SU-DHL-6 (cell line): ENCODE measurements at regions not wholly inside any gene's neighbourhood (a gene's known extent, or its start where the extent isn't known, plus 50 kb on each side); places are given as distances from the start of the nearest gene placed in this dataset.

Source experiments
- H2AFZ ChIP-seq: fragments of 200-600 bp; sonication (generic); 2 replicates; pipeline ENCODE4 v1.6.1; 2014; ENCODE audit warnings: low read depth, mild to moderate bottlenecking, moderate library complexity, mixed read lengths, antibody characterized with exemption, low read length; ENCODE audit not compliant: severe bottlenecking
- H3F3A ChIP-seq: fragments of 200-600 bp; shearing (Covaris generic); 2 replicates; pipeline ENCODE4 v1.6.0; 2016; ENCODE audit warnings: antibody characterized with exemption, mild to moderate bottlenecking; ENCODE audit not compliant: insufficient read depth
- H3K27ac ChIP-seq: fragments of 200-600 bp; sonication (generic); 2 replicates; pipeline ENCODE4 v1.5.1; 2016; ENCODE audit warnings: low read depth, mild to moderate bottlenecking, low read length, moderate library complexity, mixed read lengths
- H3K27me3 ChIP-seq: fragments of 200-600 bp; sonication (generic), shearing (Covaris generic); 2 replicates; pipeline ENCODE4 v1.6.0; 2014; ENCODE audit warnings: mild to moderate bottlenecking, low read length
- H3K36me3 ChIP-seq: fragments of 200-600 bp; sonication (generic); 2 replicates; pipeline ENCODE4 v1.6.1; 2014; ENCODE audit warnings: mild to moderate bottlenecking, low read length, mixed read lengths
- H3K4me2 ChIP-seq: fragments of 300-600, 200-600 bp; shearing (Covaris generic), sonication (generic); 2 replicates; pipeline ENCODE4 v1.6.0; 2014; ENCODE audit warnings: low read length, low read depth, mild to moderate bottlenecking; ENCODE audit not compliant: poor library complexity, severe bottlenecking
- H3K4me3 ChIP-seq: fragments of 200-600 bp; sonication (generic); 2 replicates; pipeline ENCODE4 v1.5.1; 2014; ENCODE audit warnings: antibody characterized with exemption, low read length, mild to moderate bottlenecking, mixed read lengths; ENCODE audit not compliant: insufficient read depth, poor library complexity, severe bottlenecking
- H3K79me2 ChIP-seq: fragments of 200-600 bp; sonication (generic); 2 replicates; pipeline ENCODE4 v1.6.1; 2014; ENCODE audit warnings: mild to moderate bottlenecking, low read length, moderate library complexity; ENCODE audit not compliant: insufficient read depth
- H3K9ac ChIP-seq: fragments of 200-600 bp; sonication (generic); 2 replicates; pipeline ENCODE4 v1.7.0; 2014; ENCODE audit warnings: mild to moderate bottlenecking, low read length
- H3K9me2 ChIP-seq: fragments of 200-600 bp; sonication (generic); replicated peaks from 2 replicates; pipeline ENCODE4 v1.6.1; 2014; ENCODE audit warnings: low read length; ENCODE audit not compliant: insufficient read depth
- H3K9me3 ChIP-seq: fragments of 200-600 bp; sonication (generic); 2 replicates; pipeline ENCODE4 v1.6.1; 2014; ENCODE audit warnings: low read length, mixed read lengths; ENCODE audit not compliant: insufficient read depth
- H4K20me1 ChIP-seq: fragments of 200-600 bp; sonication (generic); 2 replicates; pipeline ENCODE4 v1.6.1; 2014; ENCODE audit warnings: low read depth, mild to moderate bottlenecking, antibody characterized with exemption, low read length, moderate library complexity, mixed read lengths
- EZH2phosphoT487 ChIP-seq: fragments of 200-600 bp; sonication (generic), shearing (Covaris generic); conservative IDR thresholded peaks from 2 replicates; pipeline ENCODE4 v1.6.1; 2018; ENCODE audit warnings: mild to moderate bottlenecking, antibody characterized with exemption, low read length, moderate library complexity, mixed read lengths
- TF ChIP-seq, protein P1 (sequence below): fragments of 200-600 bp; sonication (generic); IDR thresholded peaks from one replicate; pipeline ENCODE4 v1.5.1; 2017; ENCODE audit warnings: antibody characterized with exemption, mild to moderate bottlenecking, low read length, moderate library complexity; ENCODE audit not compliant: insufficient read depth, poor library complexity, severe bottlenecking

DNA sequence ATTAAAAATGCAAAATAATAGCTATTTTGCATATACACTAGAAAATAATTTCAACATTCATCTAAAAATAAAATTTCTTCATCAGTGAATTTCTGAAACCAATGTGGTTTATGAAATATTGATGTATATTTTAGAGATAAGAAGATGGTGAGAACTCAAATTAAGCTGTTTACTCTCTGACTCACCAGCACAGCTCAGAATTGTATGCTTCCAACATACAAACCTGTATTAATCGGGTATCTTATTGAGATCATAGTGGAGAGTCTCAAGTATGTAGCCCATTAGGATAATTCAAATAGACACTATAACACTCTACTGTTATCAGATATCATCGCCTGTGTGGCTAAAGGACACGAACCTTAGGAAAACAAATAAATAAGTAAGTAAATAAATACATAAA, 899.5 kb upstream of the INTU start:
- Histone ChIP-seq H3K36me3 (no peaks in the 10 kb centered on the region), H2AFZ (no peak overlapping the region), H4K20me1 (no peaks in the 10 kb centered on the region), H3K79me2 (no peaks in the 10 kb centered on the region), H3K4me3 (no peak overlapping the region), H3K9ac (no peak overlapping the region), H3K27me3 (no peaks in the 10 kb centered on the region), H3F3A (no peaks in the 10 kb centered on the region), H3K9me3 (no peaks in the 10 kb centered on the region), H3K9me2 (no peaks in the 10 kb centered on the region), H3K27ac (no peak overlapping the region), H3K4me2 (no peak overlapping the region)
- TF ChIP-seq, protein P1, sequence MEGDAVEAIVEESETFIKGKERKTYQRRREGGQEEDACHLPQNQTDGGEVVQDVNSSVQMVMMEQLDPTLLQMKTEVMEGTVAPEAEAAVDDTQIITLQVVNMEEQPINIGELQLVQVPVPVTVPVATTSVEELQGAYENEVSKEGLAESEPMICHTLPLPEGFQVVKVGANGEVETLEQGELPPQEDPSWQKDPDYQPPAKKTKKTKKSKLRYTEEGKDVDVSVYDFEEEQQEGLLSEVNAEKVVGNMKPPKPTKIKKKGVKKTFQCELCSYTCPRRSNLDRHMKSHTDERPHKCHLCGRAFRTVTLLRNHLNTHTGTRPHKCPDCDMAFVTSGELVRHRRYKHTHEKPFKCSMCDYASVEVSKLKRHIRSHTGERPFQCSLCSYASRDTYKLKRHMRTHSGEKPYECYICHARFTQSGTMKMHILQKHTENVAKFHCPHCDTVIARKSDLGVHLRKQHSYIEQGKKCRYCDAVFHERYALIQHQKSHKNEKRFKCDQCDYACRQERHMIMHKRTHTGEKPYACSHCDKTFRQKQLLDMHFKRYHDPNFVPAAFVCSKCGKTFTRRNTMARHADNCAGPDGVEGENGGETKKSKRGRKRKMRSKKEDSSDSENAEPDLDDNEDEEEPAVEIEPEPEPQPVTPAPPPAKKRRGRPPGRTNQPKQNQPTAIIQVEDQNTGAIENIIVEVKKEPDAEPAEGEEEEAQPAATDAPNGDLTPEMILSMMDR = no peak

DNA sequence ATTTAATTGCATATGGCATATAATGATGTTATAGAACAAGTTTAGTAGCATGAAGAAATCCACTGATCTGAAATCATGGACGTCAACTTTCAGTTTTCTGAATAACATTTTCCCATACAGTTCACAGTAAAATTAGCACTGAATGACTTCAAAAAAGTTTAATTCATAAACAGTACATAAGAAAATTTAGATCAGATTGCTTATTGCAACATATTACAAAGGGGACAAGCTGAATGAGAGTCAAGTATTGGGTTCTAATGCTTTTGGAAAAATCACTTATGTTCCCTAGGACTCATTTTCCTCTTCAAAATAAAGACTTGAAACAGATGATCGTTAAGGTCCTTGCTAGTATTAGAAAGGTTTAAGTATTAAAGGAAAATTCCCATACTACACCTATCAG, 898.3 kb upstream of the INTU start:
- TF ChIP-seq, protein P1 = no peak
- TF ChIP-seq EZH2phosphoT487 = no peak
- Histone ChIP-seq H3K9me3 (no peaks in the 10 kb centered on the region), H3K9ac (no peak overlapping the region)

DNA sequence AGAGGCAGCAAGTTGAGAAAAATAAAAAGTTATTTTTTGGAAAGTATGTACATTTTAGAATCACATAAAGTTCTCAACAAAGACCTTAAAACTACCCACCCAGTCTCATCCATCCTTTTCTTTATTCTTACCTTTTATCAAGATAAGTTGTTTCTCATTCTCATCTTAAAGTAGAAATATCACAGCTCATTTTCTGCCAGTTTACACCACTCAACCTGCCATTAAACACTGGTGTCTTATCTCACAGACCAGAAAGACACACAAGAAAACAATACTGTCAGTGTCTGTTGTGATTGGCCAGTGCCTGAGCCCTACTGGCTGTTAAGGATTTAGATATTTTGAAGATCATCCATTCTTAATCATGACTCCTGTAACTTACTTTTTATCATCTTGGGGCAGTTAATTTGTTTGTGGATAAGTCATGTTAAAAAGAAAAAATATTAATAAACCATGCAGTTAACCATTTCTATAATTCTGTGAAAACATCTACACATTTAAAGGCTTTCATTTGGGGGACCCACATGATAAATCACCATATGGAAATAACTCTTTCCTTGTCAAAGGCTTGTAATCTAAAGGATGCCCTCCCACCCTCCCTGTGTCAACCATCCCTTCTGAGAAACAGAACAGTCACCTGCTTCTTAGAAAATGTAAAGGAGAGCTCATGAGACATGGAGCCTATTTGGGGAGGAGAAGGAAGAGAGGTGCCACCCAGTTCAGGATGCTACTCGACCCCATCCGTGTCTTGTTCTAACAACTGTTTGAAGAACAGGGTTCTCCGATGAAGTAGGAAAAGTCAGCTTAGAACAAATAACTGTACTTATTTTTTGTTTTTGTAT, 897.2 kb upstream of the INTU start:
- Histone ChIP-seq H3K27ac (no peak overlapping the region), H3K4me2 (no peak overlapping the region), H4K20me1 (no peaks in the 10 kb centered on the region), H3K36me3 (no peaks in the 10 kb centered on the region), H3K79me2 (no peaks in the 10 kb centered on the region), H3K4me3 (no peak overlapping the region), H2AFZ (no peak overlapping the region), H3F3A (no peaks in the 10 kb centered on the region), H3K9ac (no peak overlapping the region), H3K9me2 (no peaks in the 10 kb centered on the region), H3K27me3 (no peaks in the 10 kb centered on the region), H3K9me3 (no peaks in the 10 kb centered on the region)
- TF ChIP-seq, protein P1 = no peak
- no peak for TF ChIP-seq EZH2phosphoT487

More for the DNA sequence above, 898.3 kb upstream of the INTU start:
- no peak overlapping the region for H3K4me2 ChIP-seq
- H3K9me2 ChIP-seq = no peaks in the 10 kb centered on the region
- no peaks in the 10 kb centered on the region for H3K27me3 ChIP-seq
- H3K27ac ChIP-seq = no peak overlapping the region
- no peaks in the 10 kb centered on the region for H3K36me3 ChIP-seq
- H3F3A ChIP-seq = no peaks in the 10 kb centered on the region
- no peak overlapping the region for H3K4me3 ChIP-seq
- no peaks in the 10 kb centered on the region for H4K20me1 ChIP-seq
- no peaks in the 10 kb centered on the region for H3K79me2 ChIP-seq
- no peak overlapping the region for H2AFZ ChIP-seq
